A673 (cell line): ENCODE measurements at regions not wholly inside any gene's neighbourhood (a gene's known extent, or its start where the extent isn't known, plus 50 kb on each side); places are given as distances from the start of the nearest gene placed in this dataset.
A peak's percentile ranks its signal among the peaks of the same experiment; 100 is the strongest.

Source experiments
- BruUV-seq: library from RNA; stranded (reverse); fragments of 400-500 nt; replicated peaks from 2 replicates; lab custom pipeline; 2021; lab: Mats Ljungman, UMichigan
- CTCF ChIA-PET: fragments of 300-600 bp; sonication (Branson Sonifier 250); formaldehyde crosslinking; loops from one replicate; lab custom pipeline; 2022; ENCODE audit warnings: antibody characterized with exemption; lab: Charles Lee
- POLR2A ChIA-PET: fragments of 300-600 bp; sonication (Branson Sonifier 250); formaldehyde crosslinking; loops from one replicate; lab custom pipeline; 2022; ENCODE audit warnings: antibody characterized with exemption; ENCODE audit not compliant: low non-redundant PET; lab: Charles Lee
- DNase-seq: peaks from one replicate; pipeline ENCODE4 v3.0.0-alpha.2; 2015; ENCODE audit warnings: low spot score
- H3K27ac ChIP-seq: fragments of 200-600 bp; sonication (generic); 2 replicates; pipeline ENCODE4 v1.5.1; 2016; ENCODE audit warnings: mixed run types, low read depth, mild to moderate bottlenecking, mixed read lengths, antibody characterized with exemption, low read length; ENCODE audit not compliant: poor library complexity, severe bottlenecking
- H3K27me3 ChIP-seq: fragments of 200-600 bp; sonication (generic); replicated peaks from 2 replicates; pipeline ENCODE4 v1.6.1; 2017; ENCODE audit warnings: mixed run types, low read depth, mild to moderate bottlenecking, mixed read lengths, antibody characterized with exemption, low read length; ENCODE audit not compliant: insufficient read depth, poor library complexity
- H3K36me3 ChIP-seq: fragments of 200-600 bp; sonication (generic); 2 replicates; pipeline ENCODE4 v1.6.1; 2016; ENCODE audit warnings: mixed run types, mild to moderate bottlenecking, mixed read lengths, antibody characterized with exemption, low read length; ENCODE audit not compliant: insufficient read depth, poor library complexity, severe bottlenecking
- H3K4me1 ChIP-seq: fragments of 200-600 bp; sonication (generic); 2 replicates; pipeline ENCODE4 v1.6.1; 2017; ENCODE audit warnings: mixed run types, mild to moderate bottlenecking, mixed read lengths, antibody characterized with exemption, low read length; ENCODE audit not compliant: insufficient read depth, poor library complexity, severe bottlenecking
- H3K4me3 ChIP-seq: fragments of 200-600 bp; sonication (generic); 2 replicates; pipeline ENCODE4 v1.5.1; 2016; ENCODE audit warnings: low read depth, mixed run types, mild to moderate bottlenecking, mixed read lengths, low read length; ENCODE audit not compliant: poor library complexity, severe bottlenecking
- H3K9me3 ChIP-seq: fragments of 200-600 bp; sonication (generic); 2 replicates; pipeline ENCODE4 v1.6.1; 2016; ENCODE audit warnings: mixed run types, low read depth, mild to moderate bottlenecking, mixed read lengths, antibody characterized with exemption, low read length; ENCODE audit not compliant: poor library complexity, severe bottlenecking
- EZH2 ChIP-seq: fragments of 200-600 bp; sonication (generic); IDR thresholded peaks from 2 replicates; pipeline ENCODE4 v1.6.1; 2017; ENCODE audit warnings: borderline replicate concordance, low read depth, mild to moderate bottlenecking, mixed read lengths, antibody characterized with exemption, low read length; ENCODE audit not compliant: poor library complexity, severe bottlenecking
- intact Hi-C: fragments of 100-400 bp; cut with micrococcal nuclease; formaldehyde crosslinking; loops from one replicate; pipeline ENCODE4 v1.10.0; 2022; ENCODE audit not compliant: unreplicated experiment
- TF ChIP-seq, protein P1 (sequence below): fragments of 300-800, 200-600 bp; sonication (generic); conservative IDR thresholded peaks from 2 replicates; pipeline ENCODE4 v1.5.1; 2017; ENCODE audit warnings: low read depth, mild to moderate bottlenecking, antibody characterized with exemption, low read length, moderate library complexity, mixed read lengths

DNA sequence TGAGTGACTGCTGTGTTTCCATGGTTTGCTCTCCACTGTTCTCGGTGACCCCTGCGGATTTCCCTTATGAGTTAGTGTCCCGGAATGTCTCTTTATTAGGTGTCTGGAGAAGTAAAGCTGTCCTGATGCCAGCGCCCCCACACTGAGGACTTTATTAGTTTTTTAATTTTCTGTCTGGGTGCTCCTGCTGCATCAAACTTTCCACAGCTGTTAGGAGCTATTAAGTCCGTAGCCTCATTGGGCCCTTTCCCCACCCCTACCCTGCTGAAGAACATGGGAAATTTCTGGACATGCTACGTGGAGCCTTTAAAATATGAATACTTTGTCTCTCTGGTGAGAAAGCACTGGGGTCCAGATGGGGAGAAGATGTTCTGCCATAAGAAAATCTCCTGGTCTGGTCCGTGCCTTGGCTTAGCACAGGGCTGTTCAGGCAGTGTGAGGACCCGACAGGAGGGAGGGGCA, 161.7 kb upstream of the HES1 start:
- Histone ChIP-seq H3K27ac (no peak overlapping the region), H3K27me3 (no peaks in the 10 kb centered on the region), H3K9me3 (no peaks in the 10 kb centered on the region), H3K36me3 (no peaks in the 10 kb centered on the region), H3K4me3 (no peak overlapping the region), H3K4me1 (peaks cover 28% of the 10 kb centered on the region)
- TF ChIP-seq EZH2, result no peak
- TF ChIP-seq, protein P1, sequence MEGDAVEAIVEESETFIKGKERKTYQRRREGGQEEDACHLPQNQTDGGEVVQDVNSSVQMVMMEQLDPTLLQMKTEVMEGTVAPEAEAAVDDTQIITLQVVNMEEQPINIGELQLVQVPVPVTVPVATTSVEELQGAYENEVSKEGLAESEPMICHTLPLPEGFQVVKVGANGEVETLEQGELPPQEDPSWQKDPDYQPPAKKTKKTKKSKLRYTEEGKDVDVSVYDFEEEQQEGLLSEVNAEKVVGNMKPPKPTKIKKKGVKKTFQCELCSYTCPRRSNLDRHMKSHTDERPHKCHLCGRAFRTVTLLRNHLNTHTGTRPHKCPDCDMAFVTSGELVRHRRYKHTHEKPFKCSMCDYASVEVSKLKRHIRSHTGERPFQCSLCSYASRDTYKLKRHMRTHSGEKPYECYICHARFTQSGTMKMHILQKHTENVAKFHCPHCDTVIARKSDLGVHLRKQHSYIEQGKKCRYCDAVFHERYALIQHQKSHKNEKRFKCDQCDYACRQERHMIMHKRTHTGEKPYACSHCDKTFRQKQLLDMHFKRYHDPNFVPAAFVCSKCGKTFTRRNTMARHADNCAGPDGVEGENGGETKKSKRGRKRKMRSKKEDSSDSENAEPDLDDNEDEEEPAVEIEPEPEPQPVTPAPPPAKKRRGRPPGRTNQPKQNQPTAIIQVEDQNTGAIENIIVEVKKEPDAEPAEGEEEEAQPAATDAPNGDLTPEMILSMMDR, result no peak
- BruUV-seq, result no TSS peak
- ChIA-PET CTCF (no interaction called here), POLR2A (no interaction called here)
- peak; percentile 77 for DNase-seq
- intact Hi-C loops, result loop anchor here (10.0 kb wide), 1 partner anchor 161 kb away; the partner anchor contains the start of gene HES1

DNA sequence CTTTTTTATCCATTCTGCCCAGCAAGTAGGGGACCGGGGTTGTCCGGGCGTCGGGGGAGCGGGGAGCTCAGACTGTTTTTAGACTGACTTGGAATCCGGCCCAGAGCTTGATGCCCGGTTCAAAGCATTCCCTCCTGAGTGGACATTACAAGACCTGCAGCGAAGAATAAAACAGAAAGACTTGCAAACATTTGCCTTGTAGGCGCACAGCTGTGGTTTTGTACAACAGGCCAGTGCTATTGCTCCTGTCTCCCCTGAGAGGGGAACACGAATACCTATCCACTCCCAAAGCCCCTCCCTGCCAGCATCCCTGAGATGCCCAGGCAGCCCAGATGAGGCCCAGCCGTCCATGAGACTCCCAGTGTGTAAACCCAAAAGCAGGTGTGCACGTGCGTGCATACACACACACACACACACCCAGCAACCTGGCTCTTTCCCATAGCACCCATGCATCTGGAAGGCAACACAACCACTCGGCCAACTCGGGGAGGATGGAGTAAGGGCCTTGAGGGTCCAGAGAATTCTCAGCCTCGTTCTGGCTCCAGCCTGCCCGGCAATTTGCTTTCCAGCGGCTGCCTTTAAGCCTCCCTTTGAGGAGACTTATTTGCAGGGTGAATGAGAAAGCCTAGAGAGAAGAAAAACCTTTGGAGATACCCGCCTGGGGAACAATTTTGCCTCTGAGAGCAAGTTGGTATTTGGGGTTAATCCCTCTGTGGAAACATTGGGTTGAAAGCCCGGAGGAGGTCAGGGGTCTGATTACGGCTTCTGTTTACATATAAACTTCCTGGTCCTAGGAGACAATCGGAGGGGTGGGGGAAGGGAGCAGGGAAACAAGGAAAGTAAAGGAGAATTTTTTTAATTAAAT, 161.0 kb upstream of the HES1 start:
- Histone ChIP-seq H3K4me3 (no peak overlapping the region), H3K36me3 (no peaks in the 10 kb centered on the region), H3K4me1 (peaks cover 28% of the 10 kb centered on the region), H3K27me3 (no peaks in the 10 kb centered on the region), H3K9me3 (no peaks in the 10 kb centered on the region), H3K27ac (no peak overlapping the region)
- CTCF ChIA-PET, result no interaction called here
- POLR2A ChIA-PET, result no interaction called here
- BruUV-seq, result no TSS peak
- no peak for TF ChIP-seq EZH2
- TF ChIP-seq, protein P1, result no peak
- intact Hi-C loops, result loop anchor here (10.0 kb wide), 1 partner anchor 160 kb away; the partner anchor contains the start of gene HES1
- DNase-seq, result no peak

DNA sequence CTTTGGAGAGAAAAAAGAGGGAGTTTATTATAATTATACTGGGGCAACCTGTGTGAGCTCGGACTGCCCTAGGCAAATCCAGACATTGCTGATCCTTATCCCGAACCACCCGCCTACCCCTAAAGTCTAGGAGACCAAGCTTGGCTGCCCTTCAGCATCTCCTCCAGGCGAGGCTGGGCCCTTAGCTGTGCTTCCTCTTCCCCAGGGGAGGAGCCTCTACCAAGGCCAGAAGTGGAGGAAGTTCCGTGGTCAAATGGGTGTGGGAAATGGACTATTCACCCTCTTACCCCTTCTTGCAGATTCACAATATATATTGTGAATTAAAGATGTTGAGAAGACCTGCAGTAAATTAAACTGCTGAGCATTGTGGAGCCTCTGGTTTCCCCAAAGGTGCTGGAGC, 158.3 kb upstream of the HES1 start:
- H3K36me3 ChIP-seq, result no peaks in the 10 kb centered on the region
- peaks cover 11% of the 10 kb centered on the region for H3K4me1 ChIP-seq
- no peak for TF ChIP-seq EZH2
- TF ChIP-seq, protein P1, result no peak
- no peak overlapping the region for H3K27ac ChIP-seq
- no TSS peak for BruUV-seq
- no peak for DNase-seq
- H3K9me3 ChIP-seq, result no peaks in the 10 kb centered on the region
- ChIA-PET CTCF (no interaction called here), POLR2A (no interaction called here)
- H3K27me3 ChIP-seq, result no peaks in the 10 kb centered on the region
- intact Hi-C loops, result loop anchor here (10.0 kb wide), 1 partner anchor 157 kb away; the partner anchor contains the start of gene HES1
- no peak overlapping the region for H3K4me3 ChIP-seq
